CD4-positive, CD25-positive, alpha-beta regulatory T cell (primary cell): ENCODE measurements at regions not wholly inside any gene's neighbourhood (a gene's known extent, or its start where the extent isn't known, plus 50 kb on each side); places are given as distances from the start of the nearest gene placed in this dataset.

Experiments
- ATAC-seq, 2 donors: fragments of 150-1000 bp; cut with Tn5 transposase; one replicate each; pipeline ENCODE4 v1.10.0; 2021; ENCODE audit warnings: low read depth in 2 of 2, moderate number of reproducible peaks in 2 of 2, moderate library complexity in 1 of 2
- DNase-seq, 3 donors: peaks; one replicate each; pipeline versions ENCODE4 v3.0.0 to v3.0.0-alpha.2; 2012 to 2022; ENCODE audit warnings: mixed read lengths in 1 of 3
- H3K27ac ChIP-seq: one replicate; pipeline ENCODE4 v1.7.0; 2013; ENCODE audit warnings: mild to moderate bottlenecking, low read length; ENCODE audit not compliant: insufficient read depth, poor library complexity, severe bottlenecking
- H3K27me3 ChIP-seq: one replicate; pipeline ENCODE4 v1.7.0; 2013; ENCODE audit warnings: low read length; ENCODE audit not compliant: control insufficient read depth, insufficient read depth
- H3K36me3 ChIP-seq: one replicate; pipeline ENCODE4 v1.7.0; 2013; ENCODE audit warnings: mild to moderate bottlenecking, low read length, moderate library complexity; ENCODE audit not compliant: control insufficient read depth, insufficient read depth
- H3K4me1 ChIP-seq: 2 replicates; pipeline ENCODE4 v1.7.0; 2013; ENCODE audit warnings: mild to moderate bottlenecking, low read length; ENCODE audit not compliant: insufficient read depth, control insufficient read depth, poor library complexity, severe bottlenecking
- H3K4me3 ChIP-seq: one replicate; pipeline ENCODE4 v1.7.0; 2013; ENCODE audit warnings: low read depth, mild to moderate bottlenecking, low read length, moderate library complexity
- H3K9me3 ChIP-seq, 2 experiments: 1 replicate in 1 of 2; 2 replicates in 1 of 2; pipeline ENCODE4 v1.7.0; 2013; ENCODE audit warnings: low read length in 2 of 2, mild to moderate bottlenecking in 1 of 2, moderate library complexity in 1 of 2; ENCODE audit not compliant: control insufficient read depth in 2 of 2
- H3K27ac Mint-ChIP-seq, 3 donors: one replicate each; pipeline ENCODE4 v1.8.0; 2020 to 2022; ENCODE audit warnings: mild to moderate bottlenecking in 3 of 3, mixed read lengths in 3 of 3, moderate library complexity in 2 of 3
- H3K27me3 Mint-ChIP-seq: one replicate; pipeline ENCODE4 v1.8.0; 2022; ENCODE audit warnings: mild to moderate bottlenecking, mixed read lengths
- H3K36me3 Mint-ChIP-seq: one replicate; pipeline ENCODE4 v1.8.0; 2020; ENCODE audit warnings: mixed read lengths
- H3K4me1 Mint-ChIP-seq, 4 donors: one replicate each; pipeline ENCODE4 v1.8.0; 2020 to 2022; ENCODE audit warnings: mixed read lengths in 4 of 4, mild to moderate bottlenecking in 1 of 4
- H3K4me3 Mint-ChIP-seq, 4 donors: one replicate each; pipeline ENCODE4 v1.8.0; 2020 to 2022; ENCODE audit warnings: mild to moderate bottlenecking in 4 of 4, mixed read lengths in 4 of 4, moderate library complexity in 3 of 4
- H3K9me3 Mint-ChIP-seq, 7 donors: one replicate each; pipeline ENCODE4 v1.8.0; 2020 to 2022; ENCODE audit warnings: mixed read lengths in 7 of 7, mild to moderate bottlenecking in 3 of 7, moderate library complexity in 2 of 7

GRCh38 chr7:21169667-21170580 lies 258.0 kb upstream of the SP4 start:
- no peak overlapping the region for H3K4me3 ChIP-seq
- H3K9me3 ChIP-seq: no peaks in the 10 kb centered on the region
- Mint-ChIP-seq H3K27ac (no peak overlapping the region), H3K27me3 (peaks cover 49% of the 10 kb centered on the region), H3K4me3 (no peak overlapping the region), H3K36me3 (no peaks in the 10 kb centered on the region), H3K9me3 (peaks cover 0 to 3% (median 0%) of the 10 kb centered on the region in 7 donors), H3K4me1 (peaks cover 0 to 3% (median 1%) of the 10 kb centered on the region in 4 donors)
- no peak for ATAC-seq
- H3K4me1 ChIP-seq: no peaks in the 10 kb centered on the region
- no peaks in the 10 kb centered on the region for H3K36me3 ChIP-seq
- H3K27me3 ChIP-seq: peaks cover 6% of the 10 kb centered on the region
- no peak for DNase-seq
- no peak overlapping the region for H3K27ac ChIP-seq

DNA sequence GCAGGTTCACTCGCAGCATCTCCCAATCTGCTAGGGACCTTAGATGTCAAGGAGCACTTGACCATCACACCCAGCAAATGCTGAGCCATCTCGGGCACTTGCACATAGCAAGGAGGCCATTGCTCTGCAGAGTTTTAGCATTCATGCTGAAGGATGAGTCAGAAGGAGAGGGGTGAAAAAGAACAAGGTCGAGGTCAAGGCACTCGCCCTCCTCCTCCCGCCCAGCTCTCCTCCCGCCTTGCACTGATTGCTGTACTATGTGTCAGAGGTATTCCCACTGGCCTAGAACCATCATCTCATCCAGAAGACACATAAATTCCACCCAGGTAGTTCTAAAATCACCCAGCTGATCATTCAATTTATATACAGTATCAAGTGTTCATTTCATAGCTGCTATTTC lies 255.1 kb upstream of the SP4 start:
- H3K27ac Mint-ChIP-seq: no peak overlapping the region
- no peak overlapping the region for H3K4me3 ChIP-seq
- peaks cover 0 to 3% (median 0%) of the 10 kb centered on the region in 7 donors for H3K9me3 Mint-ChIP-seq
- peaks cover 0 to 3% (median 1%) of the 10 kb centered on the region in 4 donors for H3K4me1 Mint-ChIP-seq
- no peak overlapping the region for H3K27ac ChIP-seq
- H3K27me3 Mint-ChIP-seq: peaks cover 42% of the 10 kb centered on the region
- DNase-seq (no peak), ATAC-seq (no peak)
- no peaks in the 10 kb centered on the region for H3K36me3 ChIP-seq
- no peaks in the 10 kb centered on the region for H3K36me3 Mint-ChIP-seq
- H3K4me3 Mint-ChIP-seq: no peak overlapping the region
- H3K9me3 ChIP-seq: no peaks in the 10 kb centered on the region
- no peaks in the 10 kb centered on the region for H3K4me1 ChIP-seq
- peaks cover 7% of the 10 kb centered on the region for H3K27me3 ChIP-seq

- H3K4me3 Mint-ChIP-seq: no peak overlapping the region
- no peak for DNase-seq
- H3K4me1 ChIP-seq: no peaks in the 10 kb centered on the region
- no peaks in the 10 kb centered on the region for H3K9me3 ChIP-seq
- no peaks in the 10 kb centered on the region for H3K36me3 Mint-ChIP-seq
- H3K27ac ChIP-seq: no peak overlapping the region
- H3K27me3 Mint-ChIP-seq: peaks cover 42% of the 10 kb centered on the region
- peaks cover 0 to 3% (median 0%) of the 10 kb centered on the region in 7 donors for H3K9me3 Mint-ChIP-seq
- H3K36me3 ChIP-seq: no peaks in the 10 kb centered on the region
- ATAC-seq: no peak
- H3K4me3 ChIP-seq: no peak overlapping the region
- peaks cover 2% of the 10 kb centered on the region for H3K27me3 ChIP-seq
- peaks cover 0 to 3% (median 1%) of the 10 kb centered on the region in 4 donors for H3K4me1 Mint-ChIP-seq
- no peak overlapping the region for H3K27ac Mint-ChIP-seq
These were observed 254.4 kb upstream of the SP4 start for GRCh38 chr7:21173436-21173835.

GRCh38 chr7:21175714-21176113 lies 252.2 kb upstream of the SP4 start:
- no peaks in the 10 kb centered on the region for H3K4me1 Mint-ChIP-seq
- H3K36me3 Mint-ChIP-seq: no peaks in the 10 kb centered on the region
- H3K4me3 Mint-ChIP-seq: no peak overlapping the region

GRCh38 chr7:21184942-21185652 lies 242.8 kb upstream of the SP4 start:
- ATAC-seq (no peak), DNase-seq (no peak)
- Mint-ChIP-seq H3K4me3 (no peak overlapping the region), H3K4me1 (no peaks in the 10 kb centered on the region), H3K27me3 (peaks cover 5% of the 10 kb centered on the region), H3K9me3 (peaks cover 0 to 6% (median 3%) of the 10 kb centered on the region in 7 donors), H3K36me3 (no peaks in the 10 kb centered on the region), H3K27ac (no peak overlapping the region)
- no peak overlapping the region for H3K4me3 ChIP-seq
- no peaks in the 10 kb centered on the region for H3K27me3 ChIP-seq
- H3K4me1 ChIP-seq: no peaks in the 10 kb centered on the region
- H3K36me3 ChIP-seq: no peaks in the 10 kb centered on the region
- H3K9me3 ChIP-seq: peaks cover 0 to 2% of the 10 kb centered on the region in 2 experiments
- H3K27ac ChIP-seq: no peak overlapping the region

More at GRCh38 chr7:21175714-21176113, 252.2 kb upstream of the SP4 start:
- DNase-seq: no peak
- peaks cover 0 to 3% (median 0%) of the 10 kb centered on the region in 7 donors for H3K9me3 Mint-ChIP-seq
- Histone ChIP-seq H3K9me3 (no peaks in the 10 kb centered on the region), H3K27ac (no peak overlapping the region), H3K36me3 (no peaks in the 10 kb centered on the region), H3K4me3 (no peak overlapping the region), H3K27me3 (peaks cover 2% of the 10 kb centered on the region), H3K4me1 (no peaks in the 10 kb centered on the region)
- no peak overlapping the region for H3K27ac Mint-ChIP-seq
- peaks cover 25% of the 10 kb centered on the region for H3K27me3 Mint-ChIP-seq
- ATAC-seq: no peak

DNA sequence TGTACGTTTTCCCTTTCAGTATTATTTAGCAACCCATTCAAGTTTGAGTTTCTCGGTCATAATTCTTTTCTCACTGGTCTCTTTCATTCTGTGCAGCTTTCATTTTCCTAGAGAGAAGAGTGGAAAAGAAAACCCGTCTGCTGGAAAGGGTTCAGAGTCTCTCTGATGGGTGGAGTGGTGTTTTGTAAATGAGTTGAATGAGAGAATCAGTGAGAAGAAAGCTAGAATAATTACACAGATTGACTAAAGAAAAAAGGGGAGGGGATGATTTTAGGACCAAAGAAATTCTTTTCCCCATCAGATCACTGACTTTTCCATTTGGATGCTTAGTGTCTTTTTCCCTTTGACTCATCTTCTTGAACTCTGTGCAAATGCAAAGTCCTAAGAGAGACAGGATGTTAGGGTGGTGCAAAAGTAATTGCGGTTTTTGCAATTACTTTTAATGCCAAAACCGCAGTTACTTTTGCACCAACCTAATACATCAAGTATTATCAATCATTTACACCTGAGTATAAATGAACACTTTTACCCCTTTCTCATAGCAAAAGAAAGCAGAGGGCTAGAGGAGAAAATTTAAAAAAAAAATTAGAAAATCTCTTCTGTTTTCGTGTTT lies 242.1 kb upstream of the SP4 start:
- peaks cover 0 to 6% (median 3%) of the 10 kb centered on the region in 7 donors for H3K9me3 Mint-ChIP-seq
- H3K4me3 Mint-ChIP-seq: no peak overlapping the region
- H3K4me1 ChIP-seq: no peaks in the 10 kb centered on the region
- H3K9me3 ChIP-seq: peaks cover 0 to 2% of the 10 kb centered on the region in 2 experiments
- H3K4me3 ChIP-seq: no peak overlapping the region
- no peak overlapping the region for H3K27ac Mint-ChIP-seq
- no peaks in the 10 kb centered on the region for H3K27me3 ChIP-seq
- H3K27me3 Mint-ChIP-seq: peaks cover 5% of the 10 kb centered on the region
- DNase-seq (no peak), ATAC-seq (no peak)
- H3K36me3 ChIP-seq: no peaks in the 10 kb centered on the region
- H3K36me3 Mint-ChIP-seq: no peaks in the 10 kb centered on the region
- H3K27ac ChIP-seq: no peak overlapping the region
- H3K4me1 Mint-ChIP-seq: no peaks in the 10 kb centered on the region

DNA sequence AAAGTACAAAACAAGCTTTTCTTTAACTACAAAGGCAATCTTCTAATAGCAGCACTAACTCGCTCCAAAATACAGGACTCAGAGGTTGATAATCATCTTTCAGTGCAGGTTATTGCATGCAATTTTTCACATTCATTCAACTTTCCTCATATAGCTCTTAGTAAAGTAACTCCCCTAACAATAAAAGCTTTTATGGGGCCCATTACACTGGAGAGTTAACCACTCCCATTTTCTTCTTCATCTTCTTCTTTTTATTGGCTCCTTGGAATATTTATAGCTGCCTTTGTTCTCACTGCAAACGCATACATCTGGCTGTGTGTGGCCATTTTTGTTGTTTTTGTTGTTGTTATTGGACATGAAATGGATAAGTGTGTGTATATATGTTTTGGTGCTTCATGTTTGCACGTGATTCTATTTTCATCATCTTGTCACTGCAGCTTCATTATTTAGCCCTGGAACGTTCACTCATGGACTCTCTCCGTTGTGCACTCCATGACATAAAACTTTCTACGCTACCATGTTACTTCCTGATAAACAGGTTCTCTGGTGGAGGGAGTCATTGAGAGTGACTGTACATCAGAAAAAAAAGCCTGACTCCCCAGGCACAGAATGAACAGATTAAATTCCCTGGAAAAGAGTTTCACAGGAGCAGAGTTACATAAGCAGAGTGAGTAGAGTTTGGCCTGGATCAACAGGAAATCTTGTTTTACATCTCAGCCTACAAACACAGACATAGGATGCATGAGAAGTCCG lies 236.4 kb upstream of the SP4 start:
- no peak overlapping the region for H3K27ac ChIP-seq
- no peaks in the 10 kb centered on the region for H3K9me3 ChIP-seq
- no peaks in the 10 kb centered on the region for H3K4me1 ChIP-seq
- Mint-ChIP-seq H3K4me1 (peaks cover 0 to 4% (median 0%) of the 10 kb centered on the region in 4 donors), H3K36me3 (no peaks in the 10 kb centered on the region), H3K27me3 (no peaks in the 10 kb centered on the region), H3K4me3 (no peak overlapping the region), H3K27ac (no peak overlapping the region), H3K9me3 (peaks cover 0 to 5% (median 0%) of the 10 kb centered on the region in 7 donors)
- no peaks in the 10 kb centered on the region for H3K36me3 ChIP-seq
- no peaks in the 10 kb centered on the region for H3K27me3 ChIP-seq
- ATAC-seq: no peak
- DNase-seq: no peak
- no peak overlapping the region for H3K4me3 ChIP-seq
